Neutrophil (primary cell): ENCODE measurements at regions not wholly inside any gene's neighbourhood (a gene's known extent, or its start where the extent isn't known, plus 50 kb on each side); places are given as distances from the start of the nearest gene placed in this dataset.

Experiments used
- H3K27ac ChIP-seq: fragments of 200-600 bp; sonication (generic); 2 replicates; pipeline ENCODE4 v1.5.1; 2016; ENCODE audit warnings: mild to moderate bottlenecking, moderate library complexity
- H3K27me3 ChIP-seq: fragments of 200-600 bp; sonication (generic); 2 replicates; pipeline ENCODE4 v1.6.0; 2016; ENCODE audit warnings: mild to moderate bottlenecking
- H3K36me3 ChIP-seq: fragments of 200-600 bp; sonication (generic); 2 replicates; pipeline ENCODE4 v1.5.1; 2017
- H3K4me1 ChIP-seq, 2 experiments: fragments of 200-600 bp in 1 of 2; sonication (generic) in 1 of 2; 1 replicate in 1 of 2; 2 replicates in 1 of 2; pipeline versions ENCODE4 v1.5.1 to v1.6.1; 2013 to 2016; ENCODE audit warnings: low read depth in 1 of 2, low read length in 1 of 2, mild to moderate bottlenecking in 1 of 2, moderate library complexity in 1 of 2; ENCODE audit not compliant: control insufficient read depth in 1 of 2, insufficient read depth in 1 of 2
- H3K4me3 ChIP-seq, 2 experiments: fragments of 200-600 bp in 1 of 2; sonication (generic) in 1 of 2; 1 replicate in 1 of 2; 2 replicates in 1 of 2; pipeline ENCODE4 v1.5.1; 2013 to 2016; ENCODE audit warnings: low read depth in 1 of 2, low read length in 1 of 2, mild to moderate bottlenecking in 1 of 2, moderate library complexity in 1 of 2
- H3K9me3 ChIP-seq: fragments of 200-600 bp; sonication (generic); 2 replicates; pipeline ENCODE4 v1.5.1; 2016
- CTCF ChIP-seq: fragments of 200-600 bp; sonication (generic); IDR thresholded peaks from 2 replicates; pipeline ENCODE4 v1.5.1; 2016; ENCODE audit warnings: antibody characterized with exemption

- Histone ChIP-seq H3K4me1 (no peaks in the 10 kb centered on the region), H3K36me3 (no peaks in the 10 kb centered on the region), H3K27me3 (peaks cover 21% of the 10 kb centered on the region), H3K4me3 (no peak overlapping the region), H3K9me3 (no peaks in the 10 kb centered on the region), H3K27ac (no peak overlapping the region)
- TF ChIP-seq CTCF: no peak
Measured at GRCh38 chr1:201746156-201746555, 82.8 kb upstream of the IPO9 start.

GRCh38 chr1:201747261-201747660 lies 81.7 kb upstream of the IPO9 start:
- no peak for TF ChIP-seq CTCF
- Histone ChIP-seq H3K9me3 (no peaks in the 10 kb centered on the region), H3K36me3 (no peaks in the 10 kb centered on the region), H3K27me3 (peaks cover 10% of the 10 kb centered on the region), H3K4me1 (no peaks in the 10 kb centered on the region), H3K27ac (no peak overlapping the region), H3K4me3 (no peak overlapping the region)

DNA sequence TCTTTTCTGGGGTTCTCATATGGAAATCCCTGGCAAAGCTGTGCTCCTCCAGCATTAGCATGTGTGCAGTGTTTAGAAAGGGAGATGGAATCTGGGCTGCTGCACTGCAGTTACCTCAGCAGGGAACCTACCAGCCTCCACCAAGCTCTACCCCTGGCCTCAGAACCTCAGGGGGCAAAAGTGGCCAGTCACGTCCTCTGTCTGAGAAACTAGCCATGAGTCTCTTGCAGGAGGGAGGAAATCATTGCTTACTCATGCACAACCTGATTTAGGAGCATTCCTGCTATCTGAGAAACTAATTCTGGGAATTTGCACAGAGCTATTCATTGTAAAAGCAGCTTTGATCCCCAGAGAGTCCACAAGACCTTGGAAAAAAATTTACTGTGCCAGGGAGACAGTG lies 80.6 kb upstream of the IPO9 start:
- Histone ChIP-seq H3K4me1 (no peaks in the 10 kb centered on the region), H3K36me3 (no peaks in the 10 kb centered on the region), H3K4me3 (no peak overlapping the region), H3K27ac (no peak overlapping the region), H3K9me3 (no peaks in the 10 kb centered on the region), H3K27me3 (no peaks in the 10 kb centered on the region)
- no peak for TF ChIP-seq CTCF

- H3K9me3 ChIP-seq: no peaks in the 10 kb centered on the region
- TF ChIP-seq CTCF: no peak
- H3K27ac ChIP-seq: no peak overlapping the region
- H3K4me1 ChIP-seq: no peaks in the 10 kb centered on the region
- H3K27me3 ChIP-seq: no peaks in the 10 kb centered on the region
- no peak overlapping the region for H3K4me3 ChIP-seq
- H3K36me3 ChIP-seq: no peaks in the 10 kb centered on the region
Measured at GRCh38 chr1:201749059-201749690, 79.8 kb upstream of the IPO9 start.

GRCh38 chr1:201750120-201750519 lies 78.8 kb upstream of the IPO9 start:
- TF ChIP-seq CTCF: no peak
- Histone ChIP-seq H3K4me1 (no peaks in the 10 kb centered on the region), H3K4me3 (no peak overlapping the region), H3K36me3 (no peaks in the 10 kb centered on the region), H3K9me3 (no peaks in the 10 kb centered on the region), H3K27ac (no peak overlapping the region), H3K27me3 (no peaks in the 10 kb centered on the region)

DNA sequence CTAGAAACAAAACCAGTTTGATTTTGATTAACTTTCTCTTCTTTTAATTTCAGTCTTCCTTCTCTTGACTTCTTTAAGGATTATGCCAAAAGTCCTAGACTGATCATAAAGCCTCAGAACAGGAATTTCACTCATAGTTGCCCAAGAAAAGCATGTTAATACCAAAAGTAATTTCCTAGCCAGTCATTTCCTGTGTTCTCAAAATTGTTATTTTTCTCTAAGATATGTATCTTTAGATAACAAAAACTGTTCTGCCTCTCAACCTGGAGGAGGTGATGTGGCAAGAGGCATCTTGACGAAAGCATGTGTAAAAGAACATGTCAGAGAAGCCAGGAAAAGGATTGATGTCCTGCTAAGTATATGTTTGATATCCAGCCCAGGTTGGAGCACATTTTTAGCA lies 78.0 kb upstream of the IPO9 start:
- TF ChIP-seq CTCF: no peak
- no peaks in the 10 kb centered on the region for H3K27me3 ChIP-seq
- no peaks in the 10 kb centered on the region for H3K4me1 ChIP-seq
- H3K36me3 ChIP-seq: no peaks in the 10 kb centered on the region
- no peak overlapping the region for H3K4me3 ChIP-seq
- H3K9me3 ChIP-seq: no peaks in the 10 kb centered on the region
- no peak overlapping the region for H3K27ac ChIP-seq
